Testis (tissue), 2 donors: ENCODE measurements at regions not wholly inside any gene's neighbourhood (a gene's known extent, or its start where the extent isn't known, plus 50 kb on each side); places are given as distances from the start of the nearest gene placed in this dataset.
"Not testable (repeated sequence)": the region's sequence is repeated elsewhere in the genome, so short reads cannot be mapped to it uniquely, and the experiment has no call there.

Experiments used
- DNase-seq: peaks from one replicate; pipeline ENCODE4 v3.0.0-alpha.2; 2019
- H3K27ac ChIP-seq, 2 donors: fragments of 200-600 bp; sonication (generic); one replicate each; pipeline ENCODE4 v1.5.1; 2019
- H3K27me3 ChIP-seq: fragments of 200-600 bp; sonication (generic); one replicate; pipeline ENCODE4 v1.5.1; 2019
- H3K36me3 ChIP-seq: fragments of 200-600 bp; sonication (generic); one replicate; pipeline ENCODE4 v1.5.1; 2017; ENCODE audit warnings: low read depth; ENCODE audit errors: missing control alignments
- H3K4me1 ChIP-seq: fragments of 200-600 bp; sonication (generic); one replicate; pipeline ENCODE4 v1.5.1; 2019
- H3K4me3 ChIP-seq, 2 donors: fragments of 200-600 bp; sonication (generic); one replicate each; pipeline ENCODE4 v1.5.1; 2017 to 2019
- H3K9me3 ChIP-seq: fragments of 200-600 bp; sonication (generic); one replicate; pipeline ENCODE4 v1.5.1; 2017
- CTCF ChIP-seq, 3 experiments: fragments of 450-650 bp in 2 of 3; fragments of 200-600 bp in 1 of 3; sonication (generic) in 1 of 3; IDR thresholded peaks; one replicate each; pipeline ENCODE4 v1.5.1; 2016 to 2019; ENCODE audit warnings: antibody characterized with exemption in 3 of 3, mild to moderate bottlenecking in 2 of 3, moderate library complexity in 1 of 3
- POLR2A ChIP-seq: fragments of 450-650 bp; IDR thresholded peaks from one replicate; pipeline ENCODE4 v1.6.1; 2017; ENCODE audit warnings: antibody characterized with exemption, mild to moderate bottlenecking, moderate library complexity
- whole genome bisulfite sequencing, 2 donors: methylation state at CpG; one replicate each; pipeline ENCODE4 v1.1.5; 2018; 5-methylcytosine and 5-hydroxymethylcytosine counted together
- intact Hi-C: fragments of 100-400 bp; cut with DNase I; formaldehyde crosslinking; loops from one replicate; pipeline ENCODE4 v1.15.1; 2023; ENCODE audit warnings: low total_unique reads

GRCh38 chr4:49217492-49217891 lies 231.4 kb downstream of the CWH43 start:
- TF ChIP-seq POLR2A (no peak), CTCF (IDR thresholded peaks at IDR 0.05) (no peak)
- intact Hi-C loops, result no loop called here
- H3K27ac ChIP-seq, result no peak overlapping the region
- H3K4me3 ChIP-seq, result no peak overlapping the region
- no peak for DNase-seq
- H3K36me3 ChIP-seq, result no peaks in the 10 kb centered on the region
- H3K4me1 ChIP-seq, result no peaks in the 10 kb centered on the region
- H3K27me3 ChIP-seq, result no peaks in the 10 kb centered on the region
- H3K9me3 ChIP-seq, result no peaks in the 10 kb centered on the region

- H3K27ac ChIP-seq, H3K9me3 ChIP-seq, H3K4me1 ChIP-seq, DNase-seq, H3K4me3 ChIP-seq, H3K27me3 ChIP-seq, intact Hi-C loops, H3K36me3 ChIP-seq: not testable (repeated sequence)
- WGBS, 2 donors, result 55 to 61% methylated on average over 3 of the region's 3 CpGs
These were observed 232.0 kb downstream of the CWH43 start for GRCh38 chr4:49218094-49218493.

- H3K27ac ChIP-seq, H3K4me3 ChIP-seq, intact Hi-C loops, DNase-seq, H3K4me1 ChIP-seq, H3K27me3 ChIP-seq, H3K36me3 ChIP-seq, H3K9me3 ChIP-seq: not testable (repeated sequence)
These were observed 232.9 kb downstream of the CWH43 start for GRCh38 chr4:49218931-49219330.

GRCh38 chr4:49219489-49220225 lies 233.6 kb downstream of the CWH43 start:
- H3K4me3 ChIP-seq, H3K9me3 ChIP-seq, DNase-seq, H3K27me3 ChIP-seq, H3K27ac ChIP-seq, H3K4me1 ChIP-seq, intact Hi-C loops, H3K36me3 ChIP-seq: not testable (repeated sequence)
- 23 to 36% methylated on average over 4 of the region's 4 CpGs for WGBS, 2 donors

GRCh38 chr4:49221209-49221608 lies 235.1 kb downstream of the CWH43 start:
- WGBS, 2 donors, result 28 to 34% methylated on average over 4 of the region's 4 CpGs
- no peaks in the 10 kb centered on the region for H3K4me1 ChIP-seq
- DNase-seq, result no peak
- intact Hi-C loops, result no loop called here
- TF ChIP-seq POLR2A (no peak), CTCF (IDR thresholded peaks at IDR 0.05) (no peak)
- no peaks in the 10 kb centered on the region for H3K9me3 ChIP-seq
- H3K4me3 ChIP-seq, result no peak overlapping the region
- H3K27me3 ChIP-seq, result no peaks in the 10 kb centered on the region
- no peak overlapping the region for H3K27ac ChIP-seq
- no peaks in the 10 kb centered on the region for H3K36me3 ChIP-seq

- H3K9me3 ChIP-seq, H3K4me3 ChIP-seq, H3K36me3 ChIP-seq, intact Hi-C loops, H3K27me3 ChIP-seq, H3K4me1 ChIP-seq, DNase-seq, H3K27ac ChIP-seq: not testable (repeated sequence)
- WGBS, 2 donors, result 21 to 23% methylated on average over 1 of the region's 1 CpG
These were observed 236.7 kb downstream of the CWH43 start for GRCh38 chr4:49222810-49223209.

- DNase-seq, H3K4me3 ChIP-seq, H3K36me3 ChIP-seq, H3K9me3 ChIP-seq, H3K4me1 ChIP-seq, intact Hi-C loops, H3K27me3 ChIP-seq, H3K27ac ChIP-seq: not testable (repeated sequence)
- 48 to 65% methylated on average over 5 to 6 of the region's 6 CpGs for WGBS, 2 donors
These were observed 240.3 kb downstream of the CWH43 start for GRCh38 chr4:49226216-49226866.

- H3K36me3 ChIP-seq, H3K27ac ChIP-seq, H3K27me3 ChIP-seq, intact Hi-C loops, H3K4me1 ChIP-seq, DNase-seq, H3K4me3 ChIP-seq, H3K9me3 ChIP-seq: not testable (repeated sequence)
- 73 to 80% methylated on average over 1 of the region's 1 CpG for WGBS, 2 donors
These were observed 241.9 kb downstream of the CWH43 start for GRCh38 chr4:49227941-49228340.

- H3K27me3 ChIP-seq, H3K4me3 ChIP-seq, H3K9me3 ChIP-seq, intact Hi-C loops, H3K36me3 ChIP-seq, H3K4me1 ChIP-seq, DNase-seq, H3K27ac ChIP-seq: not testable (repeated sequence)
- 25 to 31% methylated on average over 1 of the region's 1 CpG for WGBS, 2 donors
These were observed 243.2 kb downstream of the CWH43 start for GRCh38 chr4:49229243-49229642.

- DNase-seq, intact Hi-C loops, H3K4me3 ChIP-seq, H3K27ac ChIP-seq, H3K4me1 ChIP-seq, H3K36me3 ChIP-seq, H3K9me3 ChIP-seq, H3K27me3 ChIP-seq: not testable (repeated sequence)
- WGBS, 2 donors, result 48 to 55% methylated on average over 6 of the region's 6 CpGs
These were observed 243.6 kb downstream of the CWH43 start for GRCh38 chr4:49229713-49230112.
